ENCODE measurements at regions not wholly inside any gene's neighbourhood (a gene's known extent, or its start where the extent isn't known, plus 50 kb on each side); places are given as distances from the start of the nearest gene placed in this dataset.

GRCh38 chr10:10096898-10097297 lies 920.8 kb upstream of the CELF2 start:
- TF ChIP-seq EZH2 (IDR thresholded peaks at IDR 0.05; ENCODE audit: low read depth) (no peak), CTCF (conservative IDR thresholded peaks at IDR 0.05) (no peak)
